ENCODE measurements at regions not wholly inside any gene's neighbourhood (a gene's known extent, or its start where the extent isn't known, plus 50 kb on each side); places are given as distances from the start of the nearest gene placed in this dataset.

DNA sequence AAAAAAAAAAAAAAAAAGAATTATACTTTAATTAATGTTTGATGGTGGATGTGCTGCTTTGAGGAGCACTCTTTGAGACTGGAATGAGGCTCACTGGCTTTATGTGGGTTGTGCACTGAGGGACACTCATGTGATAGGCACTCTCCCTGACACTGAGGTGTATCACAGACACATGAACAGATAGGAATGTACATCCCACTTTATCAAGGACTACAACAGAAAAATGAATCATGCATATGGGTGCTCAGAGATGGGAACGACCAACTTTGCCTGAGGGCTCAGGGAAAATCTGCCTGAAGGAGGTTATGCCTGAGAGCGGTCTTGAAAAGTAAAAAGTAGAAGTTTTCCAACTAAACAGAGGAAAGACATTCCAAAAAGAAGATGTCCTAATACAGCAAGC is 97.7 kb upstream of the RBPJ start:
- DNase-seq (ENCODE audit: low spot score) = no peak
- Histone ChIP-seq H3K27me3 (ENCODE audit: control insufficient read depth in 3 of 3, insufficient read depth in 3 of 3, low read depth in 1 of 3, low read length in 3 of 3) (no peaks in the 10 kb centered on the region), H3K9ac (ENCODE audit: low read depth, low read length, poor library complexity) (no peak overlapping the region), H2BK5ac (ENCODE audit: low read length) (no peak overlapping the region), H3K18ac (ENCODE audit: low read length) (no peak overlapping the region), H3K9me3 (replicated peaks in 1 of 2; ENCODE audit: control insufficient read depth in 2 of 2, insufficient read depth in 1 of 2, low read depth in 1 of 2, low read length in 2 of 2) (no peaks in the 10 kb centered on the region), H4K8ac (ENCODE audit: low read depth, low read length) (no peak overlapping the region), H3K4ac (ENCODE audit: low read length) (no peak overlapping the region), H3K79me1 (ENCODE audit: low read depth, low read length) (no peaks in the 10 kb centered on the region), H2AK5ac (ENCODE audit: low read depth, low read length) (no peak overlapping the region), H3K27ac (replicated peaks; ENCODE audit: low read length) (no peak overlapping the region), H2BK15ac (ENCODE audit: low read length) (no peak overlapping the region), H2BK12ac (ENCODE audit: low read length) (no peak overlapping the region), H3K14ac (ENCODE audit: low read length) (no peak overlapping the region), H2BK120ac (ENCODE audit: low read depth, low read length) (no peak overlapping the region), H2AFZ (ENCODE audit: low read length) (no peak overlapping the region), H3K4me2 (ENCODE audit: insufficient read depth, low read length, poor library complexity, severe bottlenecking) (no peak overlapping the region), H4K91ac (ENCODE audit: low read depth, low read length, poor library complexity) (no peak overlapping the region), H3K4me1 (ENCODE audit: control insufficient read depth in 2 of 2, insufficient read depth in 1 of 2, low read depth in 1 of 2, low read length in 2 of 2) (peaks cover 0 to 1% of the 10 kb centered on the region in 2 donors), H3K36me3 (replicated peaks in 1 of 2; ENCODE audit: control insufficient read depth in 2 of 2, insufficient read depth in 2 of 2, low read length in 2 of 2) (no peaks in the 10 kb centered on the region), H3K4me3 (ENCODE audit: low read length in 2 of 2) (no peak overlapping the region), H3K23ac (ENCODE audit: low read depth, low read length, poor library complexity) (no peak overlapping the region)
- no CpG with 5 or more reads among the region's 2 CpGs for WGBS, 2 donors (ENCODE audit: extremely low coverage in 2 of 2, insufficient read length in 2 of 2, insufficient replicate concordance in 1 of 2)

DNA sequence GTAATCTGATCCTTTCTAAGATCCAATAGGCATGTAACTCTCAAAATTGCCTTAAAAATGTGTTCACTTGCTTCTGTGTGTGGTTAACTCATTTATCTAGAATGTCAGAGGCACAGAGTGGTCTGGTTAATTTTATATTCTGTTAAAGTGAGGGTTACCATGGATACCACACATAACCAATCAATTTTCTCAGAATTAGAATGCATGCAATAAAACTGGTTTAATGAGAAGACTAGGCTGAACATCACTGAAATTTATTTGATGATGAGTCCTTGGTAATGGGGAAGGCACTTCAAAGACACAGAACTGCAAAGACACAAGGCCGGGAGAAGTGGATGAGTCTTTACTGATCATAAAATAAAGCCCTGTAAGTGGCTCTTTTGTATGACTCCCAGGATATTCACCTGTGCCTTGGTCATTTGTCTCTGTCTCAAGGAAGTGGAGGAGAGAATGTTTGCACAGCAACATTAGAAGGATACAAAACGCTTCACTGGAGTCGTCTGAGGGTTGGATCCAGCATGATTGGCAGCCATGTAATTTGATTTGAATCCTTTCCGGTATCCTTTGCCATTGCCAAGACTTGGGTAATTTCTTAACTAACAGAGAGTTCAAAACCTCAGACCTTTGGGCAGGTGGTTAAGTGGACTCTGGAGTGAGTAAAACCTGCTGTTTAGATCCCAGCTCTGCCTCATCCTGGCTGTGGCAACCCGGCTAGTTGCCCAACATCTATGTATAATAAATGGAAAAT is 94.0 kb upstream of the RBPJ start:
- peaks cover 0 to 1% of the 10 kb centered on the region in 2 donors for H3K4me1 ChIP-seq (ENCODE audit: control insufficient read depth in 2 of 2, insufficient read depth in 1 of 2, low read depth in 1 of 2, low read length in 2 of 2)
- no peak overlapping the region for H4K8ac ChIP-seq (ENCODE audit: low read depth, low read length)
- H3K14ac ChIP-seq (ENCODE audit: low read length) = no peak overlapping the region
- no peak overlapping the region for H3K4ac ChIP-seq (ENCODE audit: low read length)
- H2BK15ac ChIP-seq (ENCODE audit: low read length) = no peak overlapping the region
- no peaks in the 10 kb centered on the region for H3K36me3 ChIP-seq (replicated peaks in 1 of 2; ENCODE audit: control insufficient read depth in 2 of 2, insufficient read depth in 2 of 2, low read length in 2 of 2)
- no peak overlapping the region for H2AFZ ChIP-seq (ENCODE audit: low read length)
- DNase-seq (ENCODE audit: low spot score) = no peak
- no peaks in the 10 kb centered on the region for H3K27me3 ChIP-seq (ENCODE audit: control insufficient read depth in 3 of 3, insufficient read depth in 3 of 3, low read depth in 1 of 3, low read length in 3 of 3)
- no peak overlapping the region for H3K9ac ChIP-seq (ENCODE audit: low read depth, low read length, poor library complexity)
- H3K23ac ChIP-seq (ENCODE audit: low read depth, low read length, poor library complexity) = no peak overlapping the region
- no peak overlapping the region for H3K18ac ChIP-seq (ENCODE audit: low read length)
- no peak overlapping the region for H2BK5ac ChIP-seq (ENCODE audit: low read length)
- no peak overlapping the region for H4K91ac ChIP-seq (ENCODE audit: low read depth, low read length, poor library complexity)
- no peak overlapping the region for H3K4me2 ChIP-seq (ENCODE audit: insufficient read depth, low read length, poor library complexity, severe bottlenecking)
- no peaks in the 10 kb centered on the region for H3K79me1 ChIP-seq (ENCODE audit: low read depth, low read length)
- H2AK5ac ChIP-seq (ENCODE audit: low read depth, low read length) = no peak overlapping the region
- no peaks in the 10 kb centered on the region for H3K9me3 ChIP-seq (replicated peaks in 1 of 2; ENCODE audit: control insufficient read depth in 2 of 2, insufficient read depth in 1 of 2, low read depth in 1 of 2, low read length in 2 of 2)
- no peak overlapping the region for H3K4me3 ChIP-seq (ENCODE audit: low read length in 2 of 2)
- no CpG with 5 or more reads among the region's 5 CpGs for WGBS, 2 donors (ENCODE audit: extremely low coverage in 2 of 2, insufficient read length in 2 of 2, insufficient replicate concordance in 1 of 2)
- H2BK120ac ChIP-seq (ENCODE audit: low read depth, low read length) = no peak overlapping the region
- H2BK12ac ChIP-seq (ENCODE audit: low read length) = no peak overlapping the region
- no peak overlapping the region for H3K27ac ChIP-seq (replicated peaks; ENCODE audit: low read length)

DNA sequence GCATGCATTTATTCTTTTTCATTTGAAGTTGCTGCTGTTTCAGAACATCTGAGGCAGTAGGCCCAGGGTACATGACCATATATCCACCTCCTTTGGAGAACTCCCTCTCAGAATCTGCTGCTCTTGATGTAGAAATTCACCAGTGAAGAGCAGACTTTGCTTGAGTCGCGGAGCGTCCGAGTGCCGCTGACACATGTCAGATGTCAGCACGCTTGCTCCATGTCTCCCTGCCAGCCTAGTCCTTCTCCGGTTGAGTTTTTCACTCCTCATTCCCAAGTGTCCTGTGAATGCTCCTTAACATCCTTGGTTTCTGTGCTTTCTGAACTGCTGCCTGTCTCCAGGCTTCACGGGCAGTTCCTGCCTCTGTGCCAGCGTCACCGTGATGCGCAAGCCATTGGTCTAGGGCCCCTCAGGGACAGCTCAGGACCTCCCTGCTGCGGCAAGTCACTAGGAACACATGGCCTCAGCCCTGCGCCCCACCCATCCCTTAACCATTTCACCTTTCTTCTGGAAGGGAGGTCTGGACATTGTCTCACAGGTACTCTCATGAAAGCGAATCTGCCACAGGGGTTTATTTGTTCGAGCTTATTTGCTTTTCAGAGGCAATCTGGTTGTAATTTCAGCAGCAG is 93.1 kb upstream of the RBPJ start:
- Histone ChIP-seq H3K36me3 (replicated peaks in 1 of 2; ENCODE audit: control insufficient read depth in 2 of 2, insufficient read depth in 2 of 2, low read length in 2 of 2) (no peaks in the 10 kb centered on the region), H3K27ac (replicated peaks; ENCODE audit: low read length) (no peak overlapping the region), H4K91ac (ENCODE audit: low read depth, low read length, poor library complexity) (no peak overlapping the region), H3K23ac (ENCODE audit: low read depth, low read length, poor library complexity) (no peak overlapping the region), H3K14ac (ENCODE audit: low read length) (no peak overlapping the region), H3K9me3 (replicated peaks in 1 of 2; ENCODE audit: control insufficient read depth in 2 of 2, insufficient read depth in 1 of 2, low read depth in 1 of 2, low read length in 2 of 2) (no peaks in the 10 kb centered on the region), H3K4me3 (ENCODE audit: low read length in 2 of 2) (no peak overlapping the region), H4K8ac (ENCODE audit: low read depth, low read length) (no peak overlapping the region), H3K4ac (ENCODE audit: low read length) (no peak overlapping the region), H3K4me2 (ENCODE audit: insufficient read depth, low read length, poor library complexity, severe bottlenecking) (no peak overlapping the region), H3K4me1 (ENCODE audit: control insufficient read depth in 2 of 2, insufficient read depth in 1 of 2, low read depth in 1 of 2, low read length in 2 of 2) (no peaks in the 10 kb centered on the region), H2BK15ac (ENCODE audit: low read length) (no peak overlapping the region), H2BK5ac (ENCODE audit: low read length) (peak overlapping the region; percentile 33), H2AK5ac (ENCODE audit: low read depth, low read length) (no peak overlapping the region), H2AFZ (ENCODE audit: low read length) (no peak overlapping the region), H3K9ac (ENCODE audit: low read depth, low read length, poor library complexity) (no peak overlapping the region), H3K27me3 (ENCODE audit: control insufficient read depth in 3 of 3, insufficient read depth in 3 of 3, low read depth in 1 of 3, low read length in 3 of 3) (no peaks in the 10 kb centered on the region), H2BK120ac (ENCODE audit: low read depth, low read length) (no peak overlapping the region), H3K79me1 (ENCODE audit: low read depth, low read length) (no peaks in the 10 kb centered on the region), H2BK12ac (ENCODE audit: low read length) (no peak overlapping the region), H3K18ac (ENCODE audit: low read length) (no peak overlapping the region)
- DNase-seq (ENCODE audit: low spot score) = no peak
- WGBS, 2 donors (ENCODE audit: extremely low coverage in 2 of 2, insufficient read length in 2 of 2, insufficient replicate concordance in 1 of 2) = no CpG with 5 or more reads among the region's 15 CpGs

DNA sequence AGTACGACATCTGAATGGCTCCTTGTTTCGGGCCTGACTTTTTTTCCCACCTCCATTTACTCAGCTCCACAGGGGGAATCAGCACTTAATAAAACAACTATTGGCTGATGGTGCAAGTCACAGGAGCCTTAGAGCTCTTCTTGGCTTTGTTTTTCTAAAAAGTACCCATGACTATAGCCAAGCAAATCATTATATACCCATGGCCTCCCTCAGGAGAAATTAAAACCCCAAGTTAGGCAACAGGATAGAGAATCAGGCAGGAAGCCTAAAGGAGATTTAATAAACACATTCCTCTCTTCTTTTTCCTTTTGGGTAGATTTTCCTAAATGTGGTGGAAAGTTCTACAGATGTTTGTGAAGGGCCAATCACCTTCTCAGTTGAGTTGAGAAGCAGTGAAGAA is 91.9 kb upstream of the RBPJ start:
- Histone ChIP-seq H3K27ac (replicated peaks; ENCODE audit: low read length) (no peak overlapping the region), H2AK5ac (ENCODE audit: low read depth, low read length) (no peak overlapping the region), H3K27me3 (ENCODE audit: control insufficient read depth in 3 of 3, insufficient read depth in 3 of 3, low read depth in 1 of 3, low read length in 3 of 3) (no peaks in the 10 kb centered on the region), H3K9ac (ENCODE audit: low read depth, low read length, poor library complexity) (no peak overlapping the region), H2AFZ (ENCODE audit: low read length) (no peak overlapping the region), H2BK15ac (ENCODE audit: low read length) (no peak overlapping the region), H3K4me3 (ENCODE audit: low read length in 2 of 2) (no peak overlapping the region), H2BK5ac (ENCODE audit: low read length) (no peak overlapping the region), H3K4ac (ENCODE audit: low read length) (no peak overlapping the region), H3K9me3 (replicated peaks in 1 of 2; ENCODE audit: control insufficient read depth in 2 of 2, insufficient read depth in 1 of 2, low read depth in 1 of 2, low read length in 2 of 2) (no peaks in the 10 kb centered on the region), H3K36me3 (replicated peaks in 1 of 2; ENCODE audit: control insufficient read depth in 2 of 2, insufficient read depth in 2 of 2, low read length in 2 of 2) (no peaks in the 10 kb centered on the region), H2BK12ac (ENCODE audit: low read length) (no peak overlapping the region), H4K8ac (ENCODE audit: low read depth, low read length) (no peak overlapping the region), H3K23ac (ENCODE audit: low read depth, low read length, poor library complexity) (no peak overlapping the region), H3K79me1 (ENCODE audit: low read depth, low read length) (no peaks in the 10 kb centered on the region), H3K14ac (ENCODE audit: low read length) (no peak overlapping the region), H2BK120ac (ENCODE audit: low read depth, low read length) (no peak overlapping the region), H4K91ac (ENCODE audit: low read depth, low read length, poor library complexity) (no peak overlapping the region), H3K18ac (ENCODE audit: low read length) (no peak overlapping the region), H3K4me1 (ENCODE audit: control insufficient read depth in 2 of 2, insufficient read depth in 1 of 2, low read depth in 1 of 2, low read length in 2 of 2) (no peaks in the 10 kb centered on the region), H3K4me2 (ENCODE audit: insufficient read depth, low read length, poor library complexity, severe bottlenecking) (no peak overlapping the region)
- no CpG with 5 or more reads among the region's 2 CpGs for WGBS, 2 donors (ENCODE audit: extremely low coverage in 2 of 2, insufficient read length in 2 of 2, insufficient replicate concordance in 1 of 2)
- no peak for DNase-seq (ENCODE audit: low spot score)

Measured in neuronal stem cell (in vitro differentiated cells).